ENCODE measurements at regions not wholly inside any gene's neighbourhood (a gene's known extent, or its start where the extent isn't known, plus 50 kb on each side); places are given as distances from the start of the nearest gene placed in this dataset.

GRCh38 chr4:15234856-15235126 lies 193.0 kb upstream of the C1QTNF7 start:
- no peak for DNase-seq (ENCODE audit: low spot score in 2 of 2)
- Mint-ChIP-seq H3K27ac (peak overlapping the region in 1 of 2 donors; percentile 83), H3K9me3 (no peaks in the 10 kb centered on the region), H3K36me3 (no peaks in the 10 kb centered on the region)
- ATAC-seq, result no peak

DNA sequence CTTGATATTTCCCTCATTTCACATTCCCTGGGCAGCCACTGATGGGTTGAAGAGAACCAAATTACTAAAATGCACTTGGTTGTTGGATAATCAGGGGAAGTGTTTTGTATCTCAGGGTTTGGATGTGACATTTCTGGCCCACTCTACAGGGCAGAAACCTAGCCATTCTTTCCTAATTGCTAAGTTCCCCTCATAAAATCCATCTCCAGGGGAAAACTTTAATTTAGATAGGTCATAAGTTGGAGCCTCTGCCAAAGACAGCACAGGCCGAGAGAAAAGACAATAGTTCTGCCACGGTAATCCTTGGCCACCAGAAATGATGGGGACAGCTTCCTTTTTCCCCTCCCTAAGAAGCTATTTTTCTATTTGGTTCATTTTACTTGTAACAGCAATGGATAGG lies 192.7 kb upstream of the C1QTNF7 start:
- Mint-ChIP-seq H3K9me3 (no peaks in the 10 kb centered on the region), H3K27ac (peak overlapping the region in 1 of 2 donors; percentile 83), H3K36me3 (no peaks in the 10 kb centered on the region)
- no peak for DNase-seq (ENCODE audit: low spot score in 2 of 2)
- no peak for ATAC-seq

- H3K9me3 Mint-ChIP-seq, result no peaks in the 10 kb centered on the region
- H3K27ac Mint-ChIP-seq, result no peak overlapping the region
- ATAC-seq (no peak), DNase-seq (ENCODE audit: low spot score in 2 of 2) (no peak)
- no peaks in the 10 kb centered on the region for H3K36me3 Mint-ChIP-seq
Observed at GRCh38 chr4:15237648-15238230, 190.1 kb upstream of the C1QTNF7 start.

GRCh38 chr4:15238720-15239119 lies 189.1 kb upstream of the C1QTNF7 start:
- DNase-seq (ENCODE audit: low spot score in 2 of 2) (peak in 1 of 2 donors; percentile 31), ATAC-seq (peak in 1 of 2 donors; percentile 58)
- H3K27ac Mint-ChIP-seq, result peak overlapping the region in 1 of 2 donors; percentile 7
- H3K9me3 Mint-ChIP-seq, result no peaks in the 10 kb centered on the region
- no peaks in the 10 kb centered on the region for H3K36me3 Mint-ChIP-seq

DNA sequence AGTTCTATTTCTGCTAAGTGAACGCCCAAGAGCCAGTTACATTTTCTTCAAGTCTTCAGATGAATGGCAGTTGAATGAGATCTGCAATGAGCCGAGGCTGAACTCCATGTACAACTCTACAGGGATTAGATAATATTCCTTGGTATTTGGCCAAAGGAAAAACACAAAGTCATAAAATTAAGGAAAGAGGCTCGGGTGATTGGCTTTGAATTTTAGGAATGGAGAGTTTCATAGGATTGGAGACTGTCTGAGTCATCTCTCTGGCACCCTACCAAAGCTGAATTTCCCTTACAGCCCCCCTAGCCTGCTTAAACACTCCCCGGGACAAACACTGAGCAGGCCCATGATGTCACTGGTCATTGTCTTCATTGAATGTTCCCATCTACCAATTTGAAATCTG lies 188.0 kb upstream of the C1QTNF7 start:
- H3K27ac Mint-ChIP-seq, result no peak overlapping the region
- ATAC-seq (no peak), DNase-seq (ENCODE audit: low spot score in 2 of 2) (no peak)
- no peaks in the 10 kb centered on the region for H3K36me3 Mint-ChIP-seq
- H3K9me3 Mint-ChIP-seq, result no peaks in the 10 kb centered on the region

DNA sequence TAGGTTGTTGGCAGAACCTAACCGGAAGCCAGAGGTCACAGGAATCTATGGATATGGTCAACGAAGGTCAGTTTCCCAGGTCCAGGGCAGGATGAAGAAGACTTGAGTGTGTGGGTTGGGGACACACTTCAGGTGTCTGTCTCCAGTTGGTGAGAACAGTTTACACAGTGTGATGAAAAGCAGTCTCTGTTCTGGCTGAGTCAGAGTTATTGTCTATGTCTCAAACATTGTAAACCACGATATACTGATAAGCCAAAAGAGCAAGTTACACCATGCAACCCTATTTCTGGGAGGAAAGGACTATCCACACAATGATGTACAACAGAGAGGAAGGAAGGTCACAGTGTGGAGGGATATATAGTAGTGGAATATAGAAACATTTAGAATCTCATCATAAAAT lies 187.1 kb upstream of the C1QTNF7 start:
- Mint-ChIP-seq H3K9me3 (no peaks in the 10 kb centered on the region), H3K27ac (peak overlapping the region in 1 of 2 donors; percentile 9), H3K36me3 (no peaks in the 10 kb centered on the region)
- ATAC-seq (no peak), DNase-seq (ENCODE audit: low spot score in 2 of 2) (no peak)

GRCh38 chr4:15242021-15242420 lies 185.8 kb upstream of the C1QTNF7 start:
- Mint-ChIP-seq H3K9me3 (no peaks in the 10 kb centered on the region), H3K36me3 (no peaks in the 10 kb centered on the region), H3K27ac (no peak overlapping the region)
- ATAC-seq (no peak), DNase-seq (ENCODE audit: low spot score in 2 of 2) (no peak)

DNA sequence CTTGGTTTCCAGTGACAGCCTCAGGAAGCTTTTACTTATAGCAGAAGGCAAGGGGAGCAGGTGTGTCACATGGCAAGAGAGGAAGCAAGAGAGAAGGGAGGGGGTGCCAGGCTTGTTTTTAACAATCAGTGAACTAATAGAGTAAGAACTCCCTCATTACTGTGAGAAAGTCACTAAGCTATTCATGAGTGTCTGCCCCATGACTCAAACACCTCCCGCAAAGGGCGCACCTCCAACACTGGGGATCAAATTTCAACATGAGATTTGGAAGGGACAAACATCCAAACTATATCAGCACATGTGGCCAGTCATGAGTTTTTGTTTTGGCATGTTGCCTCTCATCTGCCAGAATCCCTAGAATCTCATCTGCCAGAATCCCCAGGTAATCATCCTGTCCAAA lies 183.5 kb upstream of the C1QTNF7 start:
- Mint-ChIP-seq H3K9me3 (no peaks in the 10 kb centered on the region), H3K36me3 (peaks cover 0 to 1% of the 10 kb centered on the region in 2 donors), H3K27ac (no peak overlapping the region)
- DNase-seq (ENCODE audit: low spot score in 2 of 2) (no peak), ATAC-seq (no peak)

- DNase-seq (ENCODE audit: low spot score in 2 of 2) (no peak), ATAC-seq (peak in 1 of 2 donors; percentile 36)
- Mint-ChIP-seq H3K27ac (no peak overlapping the region), H3K36me3 (peaks cover 0 to 4% of the 10 kb centered on the region in 2 donors), H3K9me3 (no peaks in the 10 kb centered on the region)
Observed at GRCh38 chr4:15245006-15245530, 182.8 kb upstream of the C1QTNF7 start.

GRCh38 chr4:15250021-15250441 lies 177.8 kb upstream of the C1QTNF7 start:
- ATAC-seq, result no peak
- Mint-ChIP-seq H3K27ac (no peak overlapping the region), H3K9me3 (no peaks in the 10 kb centered on the region), H3K36me3 (peaks cover 0 to 4% of the 10 kb centered on the region in 2 donors)
- no peak for DNase-seq (ENCODE audit: low spot score in 2 of 2)

- Mint-ChIP-seq H3K27ac (no peak overlapping the region), H3K36me3 (peaks cover 0 to 4% of the 10 kb centered on the region in 2 donors), H3K9me3 (no peaks in the 10 kb centered on the region)
- peak in 1 of 2 donors; percentile 35 for ATAC-seq
- no peak for DNase-seq (ENCODE audit: low spot score in 2 of 2)
Observed at GRCh38 chr4:15253349-15253748, 174.5 kb upstream of the C1QTNF7 start.

DNA sequence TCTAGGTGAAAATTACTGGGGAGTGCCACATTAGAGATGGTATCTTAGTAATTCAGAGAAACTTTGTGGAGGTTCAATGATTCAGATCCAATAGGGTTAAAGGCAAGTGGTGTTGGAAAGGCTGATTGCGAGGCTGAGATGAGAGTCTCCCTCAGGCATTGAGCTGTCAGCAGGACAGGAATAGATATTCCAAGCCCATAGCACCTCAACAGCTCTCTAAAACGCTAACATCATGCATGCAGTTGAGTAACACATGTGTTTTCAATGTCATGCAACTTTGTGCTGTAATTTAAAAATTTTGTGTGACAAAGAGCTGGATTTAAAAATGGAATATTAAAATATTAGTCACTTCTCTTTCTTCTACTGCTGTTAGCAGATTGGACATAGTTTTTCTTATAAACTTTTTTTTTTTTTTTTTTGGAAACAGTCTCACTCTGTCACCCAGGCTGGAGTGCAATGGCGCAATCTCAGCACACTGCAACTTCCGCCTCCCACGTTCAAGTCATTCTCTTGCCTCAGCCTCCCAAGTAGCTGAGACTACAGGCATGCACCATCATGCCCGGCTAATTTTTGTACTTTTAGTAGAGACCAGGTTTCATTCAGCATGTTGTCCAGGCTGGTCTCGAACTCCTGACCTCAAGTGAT lies 173.5 kb upstream of the C1QTNF7 start:
- ATAC-seq (no peak), DNase-seq (ENCODE audit: low spot score in 2 of 2) (no peak)
- peaks cover 0 to 3% of the 10 kb centered on the region in 2 donors for H3K36me3 Mint-ChIP-seq
- H3K9me3 Mint-ChIP-seq, result no peaks in the 10 kb centered on the region
- H3K27ac Mint-ChIP-seq, result no peak overlapping the region

DNA sequence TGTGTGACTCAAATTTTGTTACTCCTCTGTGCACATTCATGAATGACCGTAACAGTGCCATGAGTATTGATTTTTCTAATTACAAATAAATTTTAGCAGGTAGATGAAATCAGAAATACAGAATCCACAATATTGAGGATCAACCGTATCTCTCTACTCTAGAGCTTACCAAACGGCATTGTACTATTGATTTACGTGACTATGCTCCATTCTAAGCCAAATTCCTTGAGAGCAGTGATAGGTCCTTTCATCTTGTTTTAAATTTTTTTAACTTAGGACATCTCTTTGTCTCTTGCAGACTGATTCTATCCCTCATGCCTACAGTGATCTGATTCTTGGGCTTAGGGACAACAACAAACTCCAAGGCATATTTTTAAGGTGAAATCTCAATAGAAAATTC lies 172.3 kb upstream of the C1QTNF7 start:
- H3K9me3 Mint-ChIP-seq, result no peaks in the 10 kb centered on the region
- DNase-seq (ENCODE audit: low spot score in 2 of 2) (no peak), ATAC-seq (no peak)
- H3K27ac Mint-ChIP-seq, result no peak overlapping the region
- no peaks in the 10 kb centered on the region for H3K36me3 Mint-ChIP-seq

- H3K9me3 Mint-ChIP-seq, result no peaks in the 10 kb centered on the region
- no peak for DNase-seq (ENCODE audit: low spot score in 2 of 2)
- no peak for ATAC-seq
- no peak overlapping the region for H3K27ac Mint-ChIP-seq
- H3K36me3 Mint-ChIP-seq, result no peaks in the 10 kb centered on the region
Observed at GRCh38 chr4:15260758-15261157, 167.1 kb upstream of the C1QTNF7 start.

DNA sequence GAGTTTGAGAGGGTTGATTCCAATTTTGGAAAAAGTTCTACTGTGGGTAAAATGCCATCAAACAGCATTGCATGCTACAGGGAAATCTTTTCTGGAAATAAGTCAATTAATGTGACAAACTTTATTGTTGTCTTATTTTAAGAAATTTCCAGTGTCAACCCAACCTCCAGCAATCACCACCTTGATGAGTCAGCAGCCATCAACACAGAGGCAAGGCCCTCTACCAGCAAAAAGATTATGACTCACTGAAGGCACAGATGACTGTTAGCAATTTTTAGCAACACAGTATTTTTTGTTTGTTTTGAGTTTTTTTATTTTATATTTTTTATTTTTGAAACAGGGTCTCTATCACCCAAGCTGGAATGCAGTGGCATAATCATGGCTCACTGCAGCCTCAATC lies 165.4 kb upstream of the C1QTNF7 start:
- H3K36me3 Mint-ChIP-seq, result no peaks in the 10 kb centered on the region
- peak in 1 of 2 donors; percentile 21 for DNase-seq (ENCODE audit: low spot score in 2 of 2)
- H3K27ac Mint-ChIP-seq, result no peak overlapping the region
- no peaks in the 10 kb centered on the region for H3K9me3 Mint-ChIP-seq
- ATAC-seq, result peak in 1 of 2 donors; percentile 88

DNA sequence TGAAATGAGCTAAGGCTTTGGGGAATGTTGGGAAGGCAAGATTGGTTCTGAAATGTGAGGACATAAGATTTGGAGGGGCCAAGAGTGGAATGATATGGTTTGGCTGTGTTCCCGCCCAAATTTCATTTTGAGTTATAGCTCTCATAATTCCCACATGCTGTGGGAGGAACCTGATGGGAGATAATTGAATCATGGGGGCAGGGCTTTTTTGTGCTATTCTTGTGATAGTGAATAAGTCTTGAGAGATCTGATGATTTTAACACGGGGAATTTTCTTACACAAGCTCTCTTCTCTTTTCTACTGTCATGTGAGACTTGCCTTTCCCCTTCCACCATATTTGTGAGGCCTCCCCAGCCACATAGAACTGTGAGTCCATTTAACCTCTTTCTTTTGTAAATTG lies 157.6 kb upstream of the C1QTNF7 start:
- ATAC-seq (no peak), DNase-seq (ENCODE audit: low spot score in 2 of 2) (no peak)
- peaks cover 20 to 36% of the 10 kb centered on the region in 2 donors for H3K36me3 Mint-ChIP-seq
- no peak overlapping the region for H3K27ac Mint-ChIP-seq
- peaks cover 6 to 16% of the 10 kb centered on the region in 2 donors for H3K9me3 Mint-ChIP-seq

GRCh38 chr4:15286041-15286440 lies 141.8 kb upstream of the C1QTNF7 start:
- H3K9me3 Mint-ChIP-seq, result no peaks in the 10 kb centered on the region
- H3K36me3 Mint-ChIP-seq, result no peaks in the 10 kb centered on the region
- no peak overlapping the region for H3K27ac Mint-ChIP-seq
- ATAC-seq, result no peak
- DNase-seq (ENCODE audit: low spot score in 2 of 2), result no peak

DNA sequence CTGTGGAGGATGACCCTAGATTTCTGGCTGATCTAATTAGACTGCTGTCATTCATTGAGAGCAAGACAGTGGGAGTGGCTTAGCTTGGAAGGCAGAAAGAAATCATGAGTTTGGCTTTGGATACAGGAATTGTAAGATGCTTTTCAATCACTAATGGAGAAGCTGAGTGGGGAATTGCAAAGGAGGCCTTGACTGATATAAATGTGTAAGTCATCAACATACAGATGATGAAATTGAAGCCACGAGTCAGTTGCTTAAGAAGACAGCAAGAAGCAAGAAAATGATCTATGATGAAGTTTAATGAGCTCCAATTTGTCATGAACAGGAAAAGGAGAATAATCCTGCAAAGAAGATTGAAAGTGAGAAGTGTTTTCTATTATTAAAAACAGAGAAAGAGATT lies 136.7 kb upstream of the C1QTNF7 start:
- H3K9me3 Mint-ChIP-seq, result peaks cover 0 to 4% of the 10 kb centered on the region in 2 donors
- no peaks in the 10 kb centered on the region for H3K36me3 Mint-ChIP-seq
- no peak for DNase-seq (ENCODE audit: low spot score in 2 of 2)
- ATAC-seq, result no peak
- H3K27ac Mint-ChIP-seq, result no peak overlapping the region

Measured in activated naive CD4-positive, alpha-beta T cell treated with anti-CD3 and anti-CD28 coated beads, Interleukin-2, amount 50 U/mL, for 72 hours (primary cell).